HG03342 (cell line): ENCODE measurements at regions not wholly inside any gene's neighbourhood (a gene's known extent, or its start where the extent isn't known, plus 50 kb on each side); places are given as distances from the start of the nearest gene placed in this dataset.
"Not testable (repeated sequence)": the region's sequence is repeated elsewhere in the genome, so short reads cannot be mapped to it uniquely, and the experiment has no call there.

Source experiments
- ATAC-seq: cut with Tn5 transposase; IDR thresholded peaks from one replicate; pipeline ENCODE4 v1.9.1; 2021; ENCODE audit warnings: mild to moderate bottlenecking, moderate library complexity; ENCODE audit not compliant: unreplicated experiment

DNA sequence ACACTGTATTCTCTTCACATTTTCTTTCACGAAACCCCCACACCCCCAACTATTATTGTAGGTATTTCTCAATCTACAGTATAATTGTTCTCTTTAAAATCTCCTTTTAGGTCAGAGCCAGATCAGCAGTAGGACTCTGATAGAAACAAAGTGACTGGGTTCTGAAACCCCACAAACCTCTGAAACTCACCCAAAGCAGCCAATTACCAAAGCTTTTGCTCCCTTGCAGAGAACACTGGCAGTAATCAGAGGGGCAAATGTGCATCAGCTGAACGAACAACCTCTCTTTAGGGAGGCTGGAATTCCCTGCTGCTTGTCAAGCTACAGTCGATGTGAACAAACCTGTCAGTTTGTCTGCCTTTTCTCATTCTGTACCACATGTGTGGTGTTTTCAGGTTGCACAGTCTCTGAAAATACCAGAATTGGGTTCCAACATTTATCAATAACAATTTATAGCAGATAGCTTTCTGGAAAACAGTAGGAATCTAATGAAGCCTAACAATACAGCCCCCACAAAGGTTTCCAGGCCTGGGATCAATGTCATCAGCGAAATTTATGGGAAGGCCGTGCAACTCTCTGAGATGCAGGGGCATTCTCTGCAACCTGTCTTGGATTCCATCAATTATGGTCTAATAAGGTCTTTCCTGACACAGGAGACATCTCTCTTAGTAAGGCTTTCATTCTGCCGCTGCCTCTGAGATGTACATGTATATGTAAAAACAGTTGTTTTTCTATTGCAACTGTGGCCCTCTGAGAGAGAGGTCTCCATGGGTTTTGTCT, 395.9 kb downstream of the GPAT3 start:
- ATAC-seq: no peak

- ATAC-seq: no peak
These were observed 393.6 kb downstream of the GPAT3 start for GRCh38 chr4:83929550-83929949.

GRCh38 chr4:83926950-83927349, 391.0 kb downstream of the GPAT3 start:
- no peak for ATAC-seq

GRCh38 chr4:83923341-83923740, 387.4 kb downstream of the GPAT3 start:
- no peak for ATAC-seq

GRCh38 chr4:83922402-83922801, 386.5 kb downstream of the GPAT3 start:
- no peak for ATAC-seq

- ATAC-seq: no peak
These were observed 385.2 kb downstream of the GPAT3 start for GRCh38 chr4:83921124-83921523.

DNA sequence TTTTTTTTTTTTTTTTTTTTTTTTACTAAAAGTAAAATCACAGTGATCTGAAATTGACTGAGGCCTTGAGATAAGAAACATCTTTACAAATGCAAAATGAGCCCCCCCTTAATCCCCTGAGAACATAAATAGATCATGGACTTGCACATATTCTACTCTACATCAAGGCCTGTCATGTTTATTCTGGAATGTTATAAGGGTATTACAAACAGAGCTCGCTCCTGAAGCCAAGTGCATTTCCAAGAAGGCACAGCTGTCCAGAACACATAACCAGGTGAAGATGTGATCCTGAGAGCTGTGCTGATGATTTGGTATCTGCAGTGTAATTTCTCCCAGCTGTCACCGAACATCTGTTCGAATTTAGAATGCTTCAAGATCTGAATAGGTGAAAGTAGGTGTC, 384.5 kb downstream of the GPAT3 start:
- ATAC-seq: no peak

DNA sequence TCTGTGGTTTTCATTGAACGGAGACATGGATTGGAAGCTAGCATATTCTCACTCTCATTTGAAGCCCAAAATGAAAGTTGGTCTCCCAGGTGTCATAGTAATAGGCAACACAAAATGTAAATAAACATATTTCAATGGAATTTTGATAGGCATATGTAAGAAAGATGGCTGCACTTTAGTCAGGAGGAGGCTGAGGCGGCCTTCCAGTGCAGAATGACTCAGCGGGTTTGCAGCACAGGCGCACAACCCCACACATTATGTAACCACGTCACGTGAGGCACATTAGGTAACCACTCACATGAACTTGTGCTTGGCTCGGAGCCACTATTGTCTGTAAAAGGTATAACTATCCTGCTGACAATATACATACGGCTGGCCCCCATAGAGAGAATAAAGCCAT, 381.7 kb downstream of the GPAT3 start:
- no peak for ATAC-seq

- no peak for ATAC-seq
These were observed 374.8 kb downstream of the GPAT3 start for GRCh38 chr4:83910693-83911092.

- no peak for ATAC-seq
These were observed 370.7 kb downstream of the GPAT3 start for GRCh38 chr4:83906561-83906960.

DNA sequence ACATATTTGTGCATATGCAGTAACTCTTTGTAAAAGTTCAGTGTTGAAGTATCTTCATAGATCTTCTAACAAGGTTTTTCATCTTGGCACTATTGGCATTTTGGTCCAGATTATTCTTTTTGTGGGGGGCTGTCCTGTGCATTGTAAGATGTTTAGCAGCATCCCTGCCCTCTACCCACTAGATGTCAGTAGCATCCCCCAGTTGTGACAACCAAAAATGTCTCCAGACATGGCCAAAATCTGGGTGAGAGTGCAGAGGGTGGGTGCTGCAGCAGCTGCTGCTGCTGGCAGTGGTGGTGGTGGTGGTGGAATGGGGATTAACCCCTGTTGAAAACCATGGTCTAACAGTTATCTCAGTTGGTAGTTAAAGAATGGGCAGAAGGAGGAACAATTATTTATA, 370.0 kb downstream of the GPAT3 start:
- ATAC-seq: no peak

DNA sequence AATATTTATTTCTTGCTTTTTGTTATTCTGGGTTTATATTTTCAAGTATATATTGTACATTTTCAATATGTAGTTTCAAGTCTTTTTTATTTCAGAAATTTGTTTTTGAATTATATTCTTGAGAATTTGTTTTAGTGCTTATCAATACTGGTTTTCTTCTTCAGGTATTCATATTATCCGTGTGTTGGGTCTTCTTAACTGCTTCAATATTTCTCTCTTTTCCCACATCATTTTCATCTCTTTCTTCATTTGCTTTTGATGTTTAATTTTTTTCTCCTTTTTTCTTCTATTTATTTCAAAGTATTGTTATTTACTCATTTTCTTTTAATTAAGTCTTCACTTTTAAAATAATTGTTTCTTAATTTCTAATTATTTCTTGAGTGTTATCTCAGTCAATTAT, 367.8 kb downstream of the GPAT3 start:
- ATAC-seq: not testable (repeated sequence)

- ATAC-seq: no peak
These were observed 358.9 kb downstream of the GPAT3 start for GRCh38 chr4:83894831-83895230.

DNA sequence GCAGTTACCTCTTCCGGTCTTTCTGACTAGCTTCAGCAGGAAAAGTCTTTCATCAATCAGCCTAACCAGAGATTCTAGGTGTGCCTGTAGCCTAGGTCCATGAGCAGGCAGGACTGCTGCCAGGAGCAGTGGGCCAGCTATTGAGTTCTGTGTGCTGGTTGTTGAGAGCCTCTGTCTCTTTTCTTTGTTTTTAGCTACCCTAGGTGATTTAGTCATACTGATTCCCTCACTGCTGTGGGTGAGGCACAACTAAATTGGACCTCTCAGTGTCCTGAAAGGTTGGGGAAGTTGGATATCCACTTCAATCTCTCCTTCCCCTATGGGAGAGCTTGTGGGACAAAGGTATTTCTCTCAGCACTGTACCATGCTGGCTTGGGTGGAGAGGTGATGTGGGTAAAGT, 354.9 kb downstream of the GPAT3 start:
- no peak for ATAC-seq

DNA sequence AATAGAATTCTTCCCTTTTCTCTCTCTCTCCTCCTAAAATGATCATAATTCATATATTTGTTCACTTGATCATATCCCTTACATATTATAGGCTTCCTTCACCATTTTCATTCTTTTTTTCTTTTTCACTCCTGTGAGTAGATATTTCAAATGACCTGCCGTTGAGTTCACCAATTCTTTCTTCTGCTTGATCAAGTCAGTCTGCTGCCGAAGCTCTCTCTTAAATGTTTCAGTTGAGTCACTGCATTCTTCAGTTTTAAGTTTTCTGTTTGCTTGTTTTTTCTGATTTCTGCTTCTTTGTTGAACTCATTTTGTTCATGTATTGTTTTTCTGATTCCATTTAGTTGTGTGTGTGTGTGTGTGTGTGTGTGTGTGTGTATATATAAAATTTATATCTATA, 354.3 kb downstream of the GPAT3 start:
- no peak for ATAC-seq

- no peak for ATAC-seq
These were observed 353.9 kb downstream of the GPAT3 start for GRCh38 chr4:83889802-83890201.

GRCh38 chr4:83885256-83886182, 349.6 kb downstream of the GPAT3 start:
- no peak for ATAC-seq

- ATAC-seq: no peak
These were observed 340.1 kb downstream of the GPAT3 start for GRCh38 chr4:83876047-83876446.

GRCh38 chr4:83875437-83875836, 339.5 kb downstream of the GPAT3 start:
- ATAC-seq: no peak

DNA sequence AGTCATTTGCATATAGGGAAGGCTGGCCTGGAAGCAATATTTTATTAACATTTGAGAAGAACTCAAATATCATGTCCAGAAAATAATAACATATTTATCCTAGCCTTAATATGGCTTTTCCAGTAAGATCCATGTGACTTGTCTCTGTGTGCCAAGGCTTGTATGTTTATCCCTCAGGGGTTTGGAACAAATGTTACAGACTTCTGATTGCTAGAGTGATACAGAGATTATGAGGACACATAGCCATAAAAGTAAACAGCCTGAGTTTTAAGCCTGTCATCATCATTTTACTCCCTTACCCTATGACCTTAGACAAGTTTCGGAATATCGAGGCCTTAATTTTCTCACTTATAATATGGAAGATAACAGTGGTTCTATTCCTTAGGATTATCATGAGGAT, 338.1 kb downstream of the GPAT3 start:
- no peak for ATAC-seq

GRCh38 chr4:83870328-83870950, 334.5 kb downstream of the GPAT3 start:
- no peak for ATAC-seq
